ENCODE measurements at regions not wholly inside any gene's neighbourhood (a gene's known extent, or its start where the extent isn't known, plus 50 kb on each side); places are given as distances from the start of the nearest gene placed in this dataset.

- TF ChIP-seq CTCF (conservative IDR thresholded peaks at IDR 0.05; ENCODE audit: low read depth, low read length): no peak
- TF ChIP-seq POLR2A (IDR thresholded peaks at IDR 0.05; ENCODE audit: low read depth, low read length): no peak
- TF ChIP-seq BHLHE40 (IDR thresholded peaks at IDR 0.05; ENCODE audit: low read depth, low read length): no peak
- TF ChIP-seq ELK1 (IDR thresholded peaks at IDR 0.05; ENCODE audit: borderline replicate concordance, low read depth, low read length): no peak
- TF ChIP-seq MAZ (IDR thresholded peaks at IDR 0.05; ENCODE audit: borderline replicate concordance, low read depth, low read length): no peak
- TF ChIP-seq RAD21 (IDR thresholded peaks at IDR 0.05; ENCODE audit: low read length): no peak
- TF ChIP-seq USF2 (IDR thresholded peaks at IDR 0.05; ENCODE audit: low read depth, low read length): no peak
- no peak for TF ChIP-seq FOS (IDR thresholded peaks at IDR 0.05; ENCODE audit: low read depth, low read length)
Observed at GRCh38 chr2:18991177-18992168, 366.9 kb downstream of the OSR1 start.

All from IMR-90 (cell line).